Keratinocyte (primary cell): ENCODE measurements at regions not wholly inside any gene's neighbourhood (a gene's known extent, or its start where the extent isn't known, plus 50 kb on each side); places are given as distances from the start of the nearest gene placed in this dataset.

Source experiments
- DNase-seq: peaks from one replicate; pipeline ENCODE4 v3.0.0-alpha.2; 2011; ENCODE audit warnings: low read depth, missing footprints, low spot score
- FAIRE-seq: peaks from 2 replicates; lab custom pipeline; 2011; peaks lifted over from hg19 to GRCh38; lab: Jason Lieb, UNC
- H2AFZ ChIP-seq: 2 replicates; pipeline ENCODE4 v1.6.0; 2012; ENCODE audit warnings: low read length, control low read depth, inconsistent platforms; ENCODE audit not compliant: control insufficient read depth
- H3K27ac ChIP-seq: 2 replicates; pipeline ENCODE4 v1.5.1; 2011; ENCODE audit warnings: low read length; ENCODE audit not compliant: control insufficient read depth, insufficient read depth
- H3K27me3 ChIP-seq: 3 replicates; pipeline ENCODE4 v1.6.0; 2011; ENCODE audit warnings: low read length; ENCODE audit not compliant: control insufficient read depth, insufficient read depth; ENCODE audit errors: extremely low read depth
- H3K36me3 ChIP-seq, 2 experiments: 2 replicates in 1 of 2; 3 replicates in 1 of 2; pipeline ENCODE4 v1.5.1; 2011; ENCODE audit warnings: low read length in 2 of 2, mild to moderate bottlenecking in 1 of 2; ENCODE audit not compliant: control insufficient read depth in 2 of 2, insufficient read depth in 2 of 2; ENCODE audit errors: extremely low read depth in 1 of 2
- H3K4me1 ChIP-seq: 3 replicates; pipeline ENCODE4 v1.5.1; 2011; ENCODE audit warnings: low read length; ENCODE audit not compliant: control insufficient read depth, insufficient read depth; ENCODE audit errors: extremely low read depth
- H3K4me2 ChIP-seq: 3 replicates; pipeline ENCODE4 v1.6.0; 2011; ENCODE audit warnings: low read depth, low read length; ENCODE audit not compliant: control insufficient read depth, insufficient read depth; ENCODE audit errors: extremely low read depth
- H3K4me3 ChIP-seq, 3 experiments: fragments of 200-600 bp in 1 of 3; sonication (generic) in 1 of 3; 2 replicates in 2 of 3; 3 replicates in 1 of 3; pipeline ENCODE4 v1.5.1; 2011 to 2016; ENCODE audit warnings: low read length in 3 of 3, mild to moderate bottlenecking in 3 of 3, control low read depth in 2 of 3, inconsistent platforms in 1 of 3, low read depth in 1 of 3, mixed read lengths in 1 of 3, mixed run types in 1 of 3, moderate library complexity in 1 of 3; ENCODE audit not compliant: control insufficient read depth in 2 of 3, insufficient read depth in 2 of 3; ENCODE audit errors: extremely low read depth in 1 of 3
- H3K79me2 ChIP-seq: 2 replicates; pipeline ENCODE4 v1.6.0; 2012; ENCODE audit warnings: low read length; ENCODE audit not compliant: control insufficient read depth, insufficient read depth
- H3K9ac ChIP-seq: 3 replicates; pipeline ENCODE4 v1.6.0; 2011; ENCODE audit warnings: low read length; ENCODE audit not compliant: control insufficient read depth, insufficient read depth; ENCODE audit errors: extremely low read depth
- H3K9me1 ChIP-seq: 3 replicates; pipeline ENCODE4 v1.6.0; 2011; ENCODE audit warnings: low read length; ENCODE audit not compliant: control insufficient read depth, insufficient read depth; ENCODE audit errors: extremely low read depth
- H3K9me3 ChIP-seq: 2 replicates; pipeline ENCODE4 v1.5.1; 2012; ENCODE audit warnings: low read depth, low read length; ENCODE audit not compliant: control insufficient read depth
- H4K20me1 ChIP-seq: 3 replicates; pipeline ENCODE4 v1.6.0; 2011; ENCODE audit warnings: low read length; ENCODE audit not compliant: control insufficient read depth, insufficient read depth; ENCODE audit errors: extremely low read depth
- EZH2 ChIP-seq: IDR thresholded peaks from one replicate; pipeline ENCODE4 v1.6.1; 2012; ENCODE audit warnings: inconsistent platforms, mild to moderate bottlenecking, low read length, moderate library complexity
- dilution Hi-C: fragments of 300-500 bp; cut with MboI; formaldehyde crosslinking; loops from one replicate; pipeline ENCODE4 v1.7.0; 2020; ENCODE audit warnings: low sequenced_read_pairs; ENCODE audit not compliant: extremely low pct_ligation_motif_present
- TF ChIP-seq, protein P1 (sequence below), 3 experiments: IDR thresholded peaks in 1 of 3; conservative IDR thresholded peaks in 1 of 3; optimal IDR thresholded peaks in 1 of 3; 2 replicates in 2 of 3; 3 replicates in 1 of 3; pipeline versions ENCODE3 to v1.5.1; 2011; ENCODE audit warnings: low read length in 3 of 3, mild to moderate bottlenecking in 3 of 3, moderate library complexity in 2 of 3, control low read depth in 1 of 3, inconsistent platforms in 1 of 3; ENCODE audit not compliant: insufficient read depth in 2 of 3; ENCODE audit errors: extremely low read depth in 1 of 3

DNA sequence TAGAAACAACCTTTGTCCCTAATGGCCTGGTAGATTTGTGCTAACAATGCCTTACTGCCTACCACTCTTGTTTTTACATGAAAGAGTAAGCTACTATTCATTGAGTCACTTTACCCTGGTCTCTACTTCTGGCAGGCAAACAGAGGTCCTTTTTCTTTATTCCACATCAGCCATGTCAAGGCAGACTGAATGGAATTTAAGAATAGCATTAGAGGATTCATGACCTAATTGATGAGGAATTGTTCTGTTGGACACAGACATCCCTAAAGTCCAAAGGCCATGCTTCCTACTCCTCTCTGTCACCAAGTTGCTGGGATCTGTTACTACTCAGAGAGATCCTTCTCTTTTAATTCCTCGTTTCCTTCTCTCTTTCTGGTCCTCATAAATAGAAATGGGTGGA, 229.1 kb upstream of the ZP4 start:
- Histone ChIP-seq H3K27ac (no peak overlapping the region), H3K4me2 (no peak overlapping the region), H3K36me3 (no peaks in the 10 kb centered on the region), H4K20me1 (no peaks in the 10 kb centered on the region), H3K9me1 (no peaks in the 10 kb centered on the region), H3K4me1 (no peaks in the 10 kb centered on the region), H3K9me3 (no peaks in the 10 kb centered on the region), H3K27me3 (no peaks in the 10 kb centered on the region), H2AFZ (no peak overlapping the region), H3K79me2 (no peaks in the 10 kb centered on the region), H3K9ac (no peak overlapping the region), H3K4me3 (no peak overlapping the region)
- dilution Hi-C loops: no loop called here
- no peak for TF ChIP-seq EZH2
- TF ChIP-seq, protein P1, sequence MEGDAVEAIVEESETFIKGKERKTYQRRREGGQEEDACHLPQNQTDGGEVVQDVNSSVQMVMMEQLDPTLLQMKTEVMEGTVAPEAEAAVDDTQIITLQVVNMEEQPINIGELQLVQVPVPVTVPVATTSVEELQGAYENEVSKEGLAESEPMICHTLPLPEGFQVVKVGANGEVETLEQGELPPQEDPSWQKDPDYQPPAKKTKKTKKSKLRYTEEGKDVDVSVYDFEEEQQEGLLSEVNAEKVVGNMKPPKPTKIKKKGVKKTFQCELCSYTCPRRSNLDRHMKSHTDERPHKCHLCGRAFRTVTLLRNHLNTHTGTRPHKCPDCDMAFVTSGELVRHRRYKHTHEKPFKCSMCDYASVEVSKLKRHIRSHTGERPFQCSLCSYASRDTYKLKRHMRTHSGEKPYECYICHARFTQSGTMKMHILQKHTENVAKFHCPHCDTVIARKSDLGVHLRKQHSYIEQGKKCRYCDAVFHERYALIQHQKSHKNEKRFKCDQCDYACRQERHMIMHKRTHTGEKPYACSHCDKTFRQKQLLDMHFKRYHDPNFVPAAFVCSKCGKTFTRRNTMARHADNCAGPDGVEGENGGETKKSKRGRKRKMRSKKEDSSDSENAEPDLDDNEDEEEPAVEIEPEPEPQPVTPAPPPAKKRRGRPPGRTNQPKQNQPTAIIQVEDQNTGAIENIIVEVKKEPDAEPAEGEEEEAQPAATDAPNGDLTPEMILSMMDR (optimal IDR thresholded peaks at IDR 0.05 in 1 of 3, IDR thresholded peaks at IDR 0.05 in 1 of 3, conservative IDR thresholded peaks at IDR 0.05 in 1 of 3; ENCODE audit: extremely low read depth in 1 of 3, insufficient read depth in 2 of 3, low read length in 3 of 3): no peak
- no peak for DNase-seq
- no peak for FAIRE-seq

DNA sequence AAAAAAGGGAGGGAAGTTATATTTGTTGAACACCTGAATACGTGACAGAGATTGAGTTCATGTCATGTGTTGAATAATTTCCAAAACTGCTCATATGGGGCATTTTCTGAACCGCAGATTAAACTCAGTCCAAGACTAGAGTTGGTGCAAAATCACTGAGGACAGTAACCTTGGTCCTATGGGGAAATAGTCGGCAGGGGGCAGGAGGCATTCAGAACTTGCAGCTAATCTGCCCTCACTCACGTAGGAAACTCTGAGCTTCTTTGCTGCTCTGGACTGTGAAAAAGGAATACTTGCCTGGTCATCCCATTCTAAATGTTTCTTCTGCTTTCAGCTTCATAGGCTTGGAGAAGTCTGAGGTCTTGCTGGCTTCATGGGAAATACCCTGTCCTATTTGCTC, 228.3 kb upstream of the ZP4 start:
- Histone ChIP-seq H3K9me3 (no peaks in the 10 kb centered on the region), H3K27me3 (no peaks in the 10 kb centered on the region), H3K9ac (no peak overlapping the region), H2AFZ (no peak overlapping the region), H3K4me3 (no peak overlapping the region), H3K9me1 (no peaks in the 10 kb centered on the region), H3K27ac (no peak overlapping the region), H3K4me1 (no peaks in the 10 kb centered on the region), H3K79me2 (no peaks in the 10 kb centered on the region), H3K4me2 (no peak overlapping the region), H4K20me1 (no peaks in the 10 kb centered on the region), H3K36me3 (no peaks in the 10 kb centered on the region)
- no peak for FAIRE-seq
- dilution Hi-C loops: no loop called here
- TF ChIP-seq, protein P1 (optimal IDR thresholded peaks at IDR 0.05 in 1 of 3, IDR thresholded peaks at IDR 0.05 in 1 of 3, conservative IDR thresholded peaks at IDR 0.05 in 1 of 3; ENCODE audit: extremely low read depth in 1 of 3, insufficient read depth in 2 of 3, low read length in 3 of 3): no peak
- TF ChIP-seq EZH2: no peak
- DNase-seq: no peak
